HG03135 (cell line): ENCODE measurements at regions not wholly inside any gene's neighbourhood (a gene's known extent, or its start where the extent isn't known, plus 50 kb on each side); places are given as distances from the start of the nearest gene placed in this dataset.

ENCODE experiments used
- ATAC-seq: cut with Tn5 transposase; IDR thresholded peaks from one replicate; pipeline ENCODE4 v1.9.1; 2021; ENCODE audit warnings: mild to moderate bottlenecking, moderate library complexity; ENCODE audit not compliant: unreplicated experiment

GRCh38 chr3:68173012-68173634 is 518.7 kb upstream of the SUCLG2 start:
- ATAC-seq: no peak

GRCh38 chr3:68172039-68172438 is 517.6 kb upstream of the SUCLG2 start:
- no peak for ATAC-seq

GRCh38 chr3:68163968-68164367 is 509.6 kb upstream of the SUCLG2 start:
- ATAC-seq: no peak

GRCh38 chr3:68163062-68163461 is 508.6 kb upstream of the SUCLG2 start:
- no peak for ATAC-seq

GRCh38 chr3:68162644-68163043 is 508.2 kb upstream of the SUCLG2 start:
- ATAC-seq: no peak

GRCh38 chr3:68151359-68151758 is 496.9 kb upstream of the SUCLG2 start:
- ATAC-seq: no peak

GRCh38 chr3:68148447-68148846 is 494.0 kb upstream of the SUCLG2 start:
- no peak for ATAC-seq

- no peak for ATAC-seq
These were observed 488.0 kb upstream of the SUCLG2 start for GRCh38 chr3:68142441-68142840.

GRCh38 chr3:68139897-68140296 is 485.5 kb upstream of the SUCLG2 start:
- ATAC-seq: no peak

GRCh38 chr3:68136411-68136810 is 482.0 kb upstream of the SUCLG2 start:
- ATAC-seq: no peak

- ATAC-seq: no peak
These were observed 480.7 kb upstream of the SUCLG2 start for GRCh38 chr3:68135067-68135466.

GRCh38 chr3:68129065-68129464 is 474.7 kb upstream of the SUCLG2 start:
- no peak for ATAC-seq

- no peak for ATAC-seq
These were observed 468.8 kb upstream of the SUCLG2 start for GRCh38 chr3:68123231-68123630.

GRCh38 chr3:68121287-68121686 is 466.9 kb upstream of the SUCLG2 start:
- no peak for ATAC-seq

- ATAC-seq: no peak
These were observed 462.2 kb upstream of the SUCLG2 start for GRCh38 chr3:68116580-68116979.

GRCh38 chr3:68103811-68104210 is 449.4 kb upstream of the SUCLG2 start:
- no peak for ATAC-seq

- ATAC-seq: no peak
These were observed 436.2 kb upstream of the SUCLG2 start for GRCh38 chr3:68090571-68090970.

- no peak for ATAC-seq
These were observed 435.2 kb upstream of the SUCLG2 start for GRCh38 chr3:68089572-68090011.

GRCh38 chr3:68088636-68089035 is 434.2 kb upstream of the SUCLG2 start:
- ATAC-seq: no peak

GRCh38 chr3:68088216-68088615 is 433.8 kb upstream of the SUCLG2 start:
- ATAC-seq: no peak

GRCh38 chr3:68072062-68072461 is 417.6 kb upstream of the SUCLG2 start:
- no peak for ATAC-seq

GRCh38 chr3:68070186-68070585 is 415.8 kb upstream of the SUCLG2 start:
- ATAC-seq: no peak

GRCh38 chr3:68067314-68067713 is 412.9 kb upstream of the SUCLG2 start:
- no peak for ATAC-seq
